Gastroesophageal sphincter (tissue), 4 donors: ENCODE measurements at regions not wholly inside any gene's neighbourhood (a gene's known extent, or its start where the extent isn't known, plus 50 kb on each side); places are given as distances from the start of the nearest gene placed in this dataset.
"Not testable (repeated sequence)": the region's sequence is repeated elsewhere in the genome, so short reads cannot be mapped to it uniquely, and the experiment has no call there.

ENCODE experiments used
- ATAC-seq: fragments of 150-250 bp; one replicate; pipeline ENCODE4 v1.9.1; 2016; ENCODE audit warnings: mild to moderate bottlenecking, moderate library complexity
- H3K27ac ChIP-seq, 4 donors: fragments of 200-600 bp; sonication (generic) in 3 of 4; 1 replicate in 3 of 4; 2 replicates in 1 of 4; pipeline ENCODE4 v1.5.1; 2016 to 2019
- H3K27me3 ChIP-seq: fragments of 200-600 bp; sonication (generic); one replicate; pipeline ENCODE4 v1.5.1; 2019
- H3K36me3 ChIP-seq, 2 donors: fragments of 200-600 bp; sonication (generic); one replicate each; pipeline ENCODE4 v1.5.1; 2019; ENCODE audit warnings: control low read depth in 1 of 2
- H3K4me1 ChIP-seq, 3 donors: fragments of 200-600 bp; sonication (generic); 1 replicate in 2 of 3; 2 replicates in 1 of 3; pipeline ENCODE4 v1.5.1; 2016 to 2019; ENCODE audit warnings: control low read depth in 2 of 3
- H3K4me3 ChIP-seq, 2 donors: fragments of 200-600 bp; sonication (generic); one replicate each; pipeline ENCODE4 v1.5.1; 2019; ENCODE audit warnings: mild to moderate bottlenecking in 1 of 2, moderate library complexity in 1 of 2
- H3K9me3 ChIP-seq, 3 donors: fragments of 200-600 bp; sonication (generic); one replicate each; pipeline ENCODE4 v1.5.1; 2017 to 2019; ENCODE audit warnings: control low read depth in 2 of 3
- CTCF ChIP-seq, 4 experiments: fragments of 200-600 bp in 2 of 4; fragments of 450-650 bp in 2 of 4; sonication (generic) in 1 of 4; IDR thresholded peaks; one replicate each; pipeline ENCODE4 v1.5.1; 2017 to 2019; ENCODE audit warnings: antibody characterized with exemption in 4 of 4, mild to moderate bottlenecking in 2 of 4, moderate library complexity in 2 of 4
- EP300 ChIP-seq: sonication (generic); formaldehyde crosslinking; IDR thresholded peaks from one replicate; pipeline ENCODE4 v1.6.1; 2017; ENCODE audit warnings: antibody characterized with exemption, mild to moderate bottlenecking
- POLR2A ChIP-seq, 2 donors: fragments of 450-650 bp; IDR thresholded peaks; one replicate each; pipeline ENCODE4 v1.6.1; 2017; ENCODE audit warnings: antibody characterized with exemption in 2 of 2, mild to moderate bottlenecking in 2 of 2, moderate library complexity in 1 of 2
- POLR2AphosphoS5 ChIP-seq: sonication (generic); formaldehyde crosslinking; IDR thresholded peaks from one replicate; pipeline ENCODE4 v1.6.1; 2017; ENCODE audit warnings: antibody characterized with exemption
- WGBS, 2 donors: methylation state at CpG; one replicate each; pipeline ENCODE4 v1.1.5; 2018; ENCODE audit warnings: low coverage in 1 of 2; 5-methylcytosine and 5-hydroxymethylcytosine counted together

DNA sequence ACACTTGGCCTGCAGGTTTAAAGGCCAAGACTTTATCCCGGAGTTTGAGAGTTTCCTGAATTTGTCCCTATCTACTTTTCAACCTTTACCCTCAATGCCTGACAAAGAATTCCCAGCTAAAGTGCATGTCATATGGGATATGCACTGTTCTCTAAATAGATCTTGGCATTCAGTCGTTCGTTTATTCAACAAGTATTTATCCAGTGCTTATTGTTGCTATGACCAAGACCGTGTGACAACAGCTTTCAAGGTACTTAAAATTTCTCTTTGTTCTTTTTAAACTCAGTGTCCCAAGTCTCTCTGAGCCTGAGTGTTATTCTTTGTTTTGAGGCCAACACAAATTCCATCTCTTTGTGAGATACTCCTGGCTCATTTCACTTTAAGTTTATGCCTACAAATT lies 133.4 kb downstream of the RGPD3 start:
- ATAC-seq: no peak
- Histone ChIP-seq H3K36me3 (no peaks in the 10 kb centered on the region), H3K4me1 (no peaks in the 10 kb centered on the region), H3K27ac (no peak overlapping the region), H3K27me3 (no peaks in the 10 kb centered on the region), H3K9me3 (no peaks in the 10 kb centered on the region), H3K4me3 (no peak overlapping the region)
- TF ChIP-seq CTCF (IDR thresholded peaks at IDR 0.05): no peak
- no peak for TF ChIP-seq EP300
- no peak for TF ChIP-seq POLR2A (IDR thresholded peaks at IDR 0.05)
- TF ChIP-seq POLR2AphosphoS5: no peak
- 16 to 41% methylated on average over 3 to 4 of the region's 4 CpGs for WGBS, 2 donors

- WGBS, 2 donors: 100% methylated on average over 1 to 3 of the region's 10 CpGs
- ATAC-seq, H3K9me3 ChIP-seq, H3K36me3 ChIP-seq, H3K27me3 ChIP-seq, H3K4me3 ChIP-seq, H3K27ac ChIP-seq, H3K4me1 ChIP-seq: not testable (repeated sequence)
Observed at GRCh38 chr2:106333253-106333873, 134.8 kb downstream of the RGPD3 start.

DNA sequence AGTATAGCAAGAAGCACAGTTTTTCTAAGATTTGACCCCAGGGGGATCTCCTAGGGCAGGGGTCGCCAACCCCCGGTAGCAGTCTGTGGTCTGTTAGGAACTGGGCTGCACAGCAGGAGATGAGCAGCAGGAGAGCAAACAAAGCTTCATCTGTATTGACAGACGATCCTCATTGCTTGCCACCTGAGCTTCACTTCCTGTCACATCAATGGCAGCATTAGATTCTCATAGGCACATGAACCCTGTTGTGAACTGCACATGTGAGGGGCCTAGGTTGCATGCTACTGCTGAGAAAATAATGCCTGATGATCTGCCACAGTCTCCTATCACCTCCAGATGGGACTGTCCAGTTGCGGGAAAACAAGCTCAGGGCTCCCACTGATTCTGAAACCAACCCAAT lies 136.2 kb downstream of the RGPD3 start:
- WGBS, 2 donors: 75% methylated on average over 2 of the region's 4 CpGs; no CpG with 5 or more reads in 1 of the 2 donors
- Histone ChIP-seq H3K4me3 (no peak overlapping the region), H3K27ac (no peak overlapping the region), H3K9me3 (no peaks in the 10 kb centered on the region), H3K27me3 (no peaks in the 10 kb centered on the region), H3K4me1 (no peaks in the 10 kb centered on the region), H3K36me3 (no peaks in the 10 kb centered on the region)
- TF ChIP-seq CTCF (IDR thresholded peaks at IDR 0.05) (no peak), POLR2A (IDR thresholded peaks at IDR 0.05) (no peak), EP300 (no peak)
- no peak for ATAC-seq

DNA sequence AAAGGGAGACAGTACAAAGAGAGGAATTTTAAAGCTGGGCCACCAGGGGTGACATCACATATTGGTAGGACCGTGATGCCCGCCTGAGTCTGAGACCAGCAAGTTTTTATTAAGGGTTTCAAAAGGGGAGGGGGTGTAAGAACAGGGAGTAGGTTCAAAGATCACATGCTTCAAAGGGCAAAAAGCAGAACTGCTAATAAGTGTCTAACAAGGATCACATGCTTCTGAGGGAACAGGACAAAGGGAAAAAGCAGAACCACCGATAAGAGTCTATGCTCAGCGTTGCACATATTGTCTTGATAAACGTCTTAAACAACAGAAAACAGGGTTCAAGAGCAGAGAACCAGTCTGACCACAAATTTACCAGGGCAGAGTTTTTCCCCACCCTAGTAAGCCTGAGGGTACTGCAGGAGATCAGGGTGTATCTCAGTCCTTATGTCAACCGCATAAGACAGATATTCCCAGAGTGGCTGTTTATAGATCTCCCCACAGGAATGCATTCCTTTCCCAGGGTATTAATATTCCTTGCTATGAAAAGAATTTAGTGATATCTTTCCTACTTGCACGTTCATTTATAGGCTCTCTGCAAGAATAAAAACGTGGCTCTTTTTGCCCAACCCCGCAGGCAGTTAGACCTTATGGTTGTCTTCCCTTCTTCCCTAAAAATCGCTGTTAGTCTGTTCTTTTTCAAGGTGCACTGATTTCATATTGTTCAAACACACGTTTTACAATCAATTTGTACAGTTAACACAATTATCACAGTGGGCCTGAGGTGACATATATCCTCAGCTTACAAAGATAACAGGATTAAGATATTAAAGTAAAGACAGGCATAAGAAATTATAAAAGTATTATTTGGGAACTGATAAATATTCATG lies 136.5 kb upstream of the UXS1 start:
- ATAC-seq, H3K4me3 ChIP-seq, H3K9me3 ChIP-seq, H3K27ac ChIP-seq, H3K27me3 ChIP-seq, H3K4me1 ChIP-seq, H3K36me3 ChIP-seq: not testable (repeated sequence)
- 64 to 72% methylated on average over 11 of the region's 11 CpGs for WGBS, 2 donors

- no peak overlapping the region for H3K27ac ChIP-seq
- TF ChIP-seq CTCF (IDR thresholded peaks at IDR 0.05) (no peak), EP300 (no peak), POLR2A (IDR thresholded peaks at IDR 0.05) (no peak), POLR2AphosphoS5 (no peak)
- ATAC-seq: no peak
- H3K27me3 ChIP-seq: no peaks in the 10 kb centered on the region
- H3K4me3 ChIP-seq: no peak overlapping the region
- H3K4me1 ChIP-seq: peaks cover 0 to 5% (median 0%) of the 10 kb centered on the region in 3 donors
- H3K36me3 ChIP-seq: no peaks in the 10 kb centered on the region
- WGBS, 2 donors: 64 to 73% methylated on average over 3 to 10 of the region's 10 CpGs
- no peaks in the 10 kb centered on the region for H3K9me3 ChIP-seq
Observed at GRCh38 chr2:106323337-106324013, 129.4 kb upstream of the UXS1 start.
